PC-3 (cell line): ENCODE measurements at regions not wholly inside any gene's neighbourhood (a gene's known extent, or its start where the extent isn't known, plus 50 kb on each side); places are given as distances from the start of the nearest gene placed in this dataset.

Experiments
- ATAC-seq: fragments of 200-7000 bp; cut with Tn5 transposase; 2 replicates; pipeline ENCODE4 v1.9.1; 2020; ENCODE audit warnings: mild to moderate bottlenecking, moderate library complexity
- BruUV-seq: library from RNA; stranded (reverse); fragments of 400-500 nt; replicated peaks from 2 replicates; lab custom pipeline; 2021; lab: Mats Ljungman, UMichigan
- CTCF ChIA-PET: fragments of 300-600 bp; sonication (Branson Sonifier 250); formaldehyde crosslinking; loops from one replicate; lab custom pipeline; 2022; ENCODE audit warnings: antibody characterized with exemption; lab: Charles Lee
- POLR2A ChIA-PET: fragments of 300-600 bp; sonication (Branson Sonifier 250); formaldehyde crosslinking; loops from one replicate; lab custom pipeline; 2022; ENCODE audit warnings: antibody characterized with exemption; ENCODE audit not compliant: unreplicated experiment; lab: Charles Lee
- DNase-seq: peaks from one replicate; pipeline ENCODE4 v3.0.0-alpha.2; 2015
- H2AFZ ChIP-seq: fragments of 300-600 bp; sonication (generic); 2 replicates; pipeline ENCODE4 v1.6.0; 2016; ENCODE audit warnings: antibody characterized with exemption, low read length
- H3F3A ChIP-seq: fragments of 300-600 bp; sonication (generic); one replicate; pipeline ENCODE4 v1.6.0; 2017; ENCODE audit warnings: antibody characterized with exemption, low read length, control low read depth, mild to moderate bottlenecking; ENCODE audit not compliant: unreplicated experiment
- H3K27ac ChIP-seq: fragments of 300-600 bp; sonication (generic); 2 replicates; pipeline ENCODE4 v1.5.1; 2016; ENCODE audit warnings: mild to moderate bottlenecking, low read length
- H3K27me3 ChIP-seq: fragments of 300-600 bp; sonication (generic); 2 replicates; pipeline ENCODE4 v1.6.1; 2016; ENCODE audit warnings: low read length, mixed read lengths
- H3K36me3 ChIP-seq: fragments of 300-600 bp; sonication (generic); 2 replicates; pipeline ENCODE4 v1.6.1; 2016; ENCODE audit warnings: low read depth, mixed run types, low read length, mixed read lengths
- H3K4me1 ChIP-seq: fragments of 300-600 bp; sonication (generic); 2 replicates; pipeline ENCODE4 v1.5.1; 2016; ENCODE audit warnings: low read length; ENCODE audit not compliant: insufficient read depth
- H3K4me2 ChIP-seq: fragments of 300-600 bp; sonication (generic); 2 replicates; pipeline ENCODE4 v1.6.0; 2016; ENCODE audit warnings: low read length
- H3K4me3 ChIP-seq: fragments of 300-600 bp; sonication (generic); 2 replicates; pipeline ENCODE4 v1.5.1; 2016; ENCODE audit warnings: mild to moderate bottlenecking, low read length, mixed read lengths
- H3K79me2 ChIP-seq: fragments of 300-600 bp; sonication (generic); 2 replicates; pipeline ENCODE4 v1.6.1; 2017; ENCODE audit warnings: low read length, mixed read lengths
- H3K9ac ChIP-seq: fragments of 300-600 bp; sonication (generic); 2 replicates; pipeline ENCODE4 v1.6.0; 2016; ENCODE audit warnings: mild to moderate bottlenecking, low read length
- H3K9me2 ChIP-seq: fragments of 300-600 bp; sonication (generic); replicated peaks from 2 replicates; pipeline ENCODE4 v1.6.1; 2016; ENCODE audit warnings: mixed run types, low read length, mixed read lengths
- H3K9me3 ChIP-seq: fragments of 300-600 bp; sonication (generic); 2 replicates; pipeline ENCODE4 v1.6.1; 2016; ENCODE audit warnings: low read length, mixed read lengths
- H4K20me1 ChIP-seq: fragments of 300-600 bp; sonication (generic); 2 replicates; pipeline ENCODE4 v1.6.1; 2016; ENCODE audit warnings: low read length, mixed read lengths
- CTCF ChIP-seq: fragments of 300-600 bp; sonication (generic); conservative IDR thresholded peaks from 2 replicates; pipeline ENCODE4 v1.5.1; 2017; ENCODE audit warnings: antibody characterized with exemption, low read depth, mild to moderate bottlenecking, low read length
- EZH2 ChIP-seq: fragments of 300-600 bp; sonication (generic); IDR thresholded peaks from one replicate; pipeline ENCODE4 v1.6.1; 2017; ENCODE audit warnings: antibody characterized with exemption, mild to moderate bottlenecking, low read length; ENCODE audit not compliant: unreplicated experiment
- EZH2phosphoT487 ChIP-seq: fragments of 300-600 bp; sonication (generic); IDR thresholded peaks from 2 replicates; pipeline ENCODE4 v1.6.1; 2018; ENCODE audit warnings: mild to moderate bottlenecking, antibody characterized with exemption, low read length, borderline replicate concordance
- intact Hi-C: fragments of 100-400 bp; cut with micrococcal nuclease; formaldehyde crosslinking; loops from 2 replicates; pipeline ENCODE4 v1.9.0; 2023

- ChIA-PET CTCF (no interaction called here), POLR2A (no interaction called here)
- BruUV-seq, result no TSS peak
- H3K9me3 ChIP-seq, result no peaks in the 10 kb centered on the region
- no peaks in the 10 kb centered on the region for H3K36me3 ChIP-seq
- H2AFZ ChIP-seq, result no peak overlapping the region
- intact Hi-C loops, result no loop called here
- no peaks in the 10 kb centered on the region for H3K79me2 ChIP-seq
- H3K9ac ChIP-seq, result no peak overlapping the region
- H3F3A ChIP-seq, result no peaks in the 10 kb centered on the region
- TF ChIP-seq EZH2phosphoT487, result no peak
- DNase-seq, result no peak
- no peaks in the 10 kb centered on the region for H3K4me1 ChIP-seq
- no peak overlapping the region for H3K4me2 ChIP-seq
- H3K9me2 ChIP-seq, result no peaks in the 10 kb centered on the region
- H3K27me3 ChIP-seq, result peaks cover 98% of the 10 kb centered on the region
- ATAC-seq, result no peak
- no peak overlapping the region for H3K4me3 ChIP-seq
- H4K20me1 ChIP-seq, result no peaks in the 10 kb centered on the region
- H3K27ac ChIP-seq, result no peak overlapping the region
Observed at GRCh38 chr15:96408591-96409183, 78.2 kb downstream of the NR2F2 start.

DNA sequence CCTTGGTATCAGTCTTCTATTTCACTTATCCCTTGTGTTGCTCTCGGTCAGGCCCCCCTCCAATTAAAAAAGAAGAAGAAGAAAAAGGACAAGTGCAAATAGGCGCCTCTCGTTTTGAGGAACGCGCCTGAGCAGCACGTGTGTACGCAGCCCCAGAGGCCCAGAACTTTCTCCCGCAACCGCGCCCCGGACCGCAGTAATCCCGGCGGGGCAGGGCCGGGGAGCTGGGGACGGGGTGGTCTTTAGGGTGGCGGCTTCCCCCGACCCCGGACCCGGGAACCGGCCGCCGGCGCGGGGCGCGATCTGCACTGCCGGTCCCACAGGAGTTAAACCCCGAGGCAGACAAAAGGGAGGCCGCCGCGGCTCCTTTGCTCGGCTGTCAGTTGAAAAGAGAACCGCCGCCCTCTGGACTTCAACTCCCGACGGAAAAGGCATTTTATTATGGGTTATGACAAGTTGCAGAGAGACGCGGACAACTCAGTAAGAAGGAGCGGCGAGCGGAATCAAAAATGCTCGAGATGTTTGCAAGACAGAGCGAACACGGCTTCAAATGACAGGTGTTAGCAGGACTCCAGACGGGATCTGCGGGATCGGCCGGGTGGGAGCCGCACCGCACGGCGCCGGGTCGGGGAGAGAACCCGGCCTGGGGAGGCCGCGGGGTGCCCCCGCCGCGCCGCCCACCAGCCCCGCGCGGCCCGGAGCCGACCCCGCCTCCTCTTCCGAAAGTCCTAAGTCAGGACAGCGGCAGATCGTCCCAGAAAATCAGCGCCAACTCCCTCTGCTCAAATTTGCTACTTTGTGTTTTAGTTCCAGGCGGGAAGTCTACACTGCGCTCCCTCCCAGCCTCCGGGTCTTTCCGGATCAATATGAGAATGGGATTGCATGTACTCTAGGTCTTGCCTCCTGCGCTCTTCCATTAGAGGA is 79.0 kb downstream of the NR2F2 start:
- no peak overlapping the region for H3K4me3 ChIP-seq
- no peak for DNase-seq
- intact Hi-C loops, result no loop called here
- H3K4me1 ChIP-seq, result no peaks in the 10 kb centered on the region
- no peaks in the 10 kb centered on the region for H3K9me2 ChIP-seq
- ChIA-PET POLR2A (no interaction called here), CTCF (no interaction called here)
- H3K27ac ChIP-seq, result no peak overlapping the region
- no peaks in the 10 kb centered on the region for H3F3A ChIP-seq
- H3K9ac ChIP-seq, result no peak overlapping the region
- peaks cover 98% of the 10 kb centered on the region for H3K27me3 ChIP-seq
- no peak overlapping the region for H2AFZ ChIP-seq
- ATAC-seq, result no peak
- H3K4me2 ChIP-seq, result no peak overlapping the region
- TF ChIP-seq EZH2 (no peak), CTCF (no peak), EZH2phosphoT487 (no peak)
- H3K9me3 ChIP-seq, result no peaks in the 10 kb centered on the region
- H3K36me3 ChIP-seq, result no peaks in the 10 kb centered on the region
- BruUV-seq, result no TSS peak
- no peaks in the 10 kb centered on the region for H4K20me1 ChIP-seq
- H3K79me2 ChIP-seq, result no peaks in the 10 kb centered on the region

DNA sequence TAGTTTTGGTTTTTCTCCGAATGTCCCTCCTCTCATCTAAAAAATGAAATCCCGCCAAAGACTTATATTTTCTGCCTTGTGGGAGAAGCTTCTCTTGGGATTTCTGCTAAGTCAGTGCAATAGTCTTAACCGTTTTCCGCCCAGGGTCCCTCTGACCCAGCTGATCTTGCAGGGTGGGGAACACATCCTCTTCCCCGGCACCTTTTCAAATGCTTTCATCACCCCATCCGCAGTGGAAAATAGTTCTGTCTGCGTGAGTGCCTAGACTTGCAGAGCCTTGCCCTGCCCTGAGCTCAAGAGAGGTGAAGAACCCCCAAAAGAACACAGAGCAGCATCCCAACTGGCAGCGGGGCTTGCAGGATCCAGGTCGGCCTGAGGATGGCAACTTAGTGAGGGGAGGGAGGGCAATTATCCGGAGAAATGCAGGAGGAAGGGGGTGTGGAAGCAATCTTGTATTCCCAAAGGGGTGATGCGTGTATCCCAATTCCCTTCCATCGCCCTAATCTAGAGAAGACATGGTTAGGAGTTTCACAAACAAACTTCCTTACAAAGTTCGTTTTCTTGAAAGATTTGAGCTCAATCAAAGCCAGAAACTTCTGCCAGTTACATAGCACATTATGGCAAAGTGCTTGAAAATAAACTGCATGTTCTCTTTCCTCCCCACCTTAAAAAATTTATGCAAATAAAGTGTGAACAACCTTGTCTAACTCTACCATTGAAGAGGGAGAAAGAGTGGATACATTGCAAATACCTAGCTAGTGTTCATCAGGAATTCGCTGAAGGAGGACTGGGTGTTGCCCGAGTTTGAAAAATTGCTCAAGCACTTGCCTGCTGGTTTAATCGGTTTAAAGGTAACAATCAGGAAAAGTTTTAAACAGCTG is 79.9 kb downstream of the NR2F2 start:
- ChIA-PET POLR2A (no interaction called here), CTCF (no interaction called here)
- no peaks in the 10 kb centered on the region for H3K9me3 ChIP-seq
- intact Hi-C loops, result no loop called here
- BruUV-seq, result no TSS peak
- H3K9me2 ChIP-seq, result no peaks in the 10 kb centered on the region
- H3F3A ChIP-seq, result no peaks in the 10 kb centered on the region
- H2AFZ ChIP-seq, result no peak overlapping the region
- DNase-seq (no peak), ATAC-seq (no peak)
- H3K9ac ChIP-seq, result no peak overlapping the region
- no peak overlapping the region for H3K27ac ChIP-seq
- no peak overlapping the region for H3K4me2 ChIP-seq
- no peaks in the 10 kb centered on the region for H3K4me1 ChIP-seq
- no peaks in the 10 kb centered on the region for H3K79me2 ChIP-seq
- no peak overlapping the region for H3K4me3 ChIP-seq
- TF ChIP-seq EZH2phosphoT487 (no peak), EZH2 (no peak), CTCF (no peak)
- H4K20me1 ChIP-seq, result no peaks in the 10 kb centered on the region
- H3K36me3 ChIP-seq, result no peaks in the 10 kb centered on the region
- H3K27me3 ChIP-seq, result peaks cover 98% of the 10 kb centered on the region
